Trophoblast cell (in vitro differentiated cells and primary cell): ENCODE measurements at regions not wholly inside any gene's neighbourhood (a gene's known extent, or its start where the extent isn't known, plus 50 kb on each side); places are given as distances from the start of the nearest gene placed in this dataset.

Source experiments
- DNase-seq, 2 donors: peaks; one replicate each; pipeline ENCODE4 v3.0.0-alpha.2; 2016
- H2AFZ ChIP-seq: 2 replicates; pipeline ENCODE4 v1.6.1; 2013; ENCODE audit warnings: low read length, moderate library complexity, mild to moderate bottlenecking; ENCODE audit not compliant: insufficient read depth, poor library complexity
- H2AK5ac ChIP-seq: 2 replicates; pipeline ENCODE4 v1.6.1; 2013; ENCODE audit warnings: mild to moderate bottlenecking, low read length
- H2BK120ac ChIP-seq: 2 replicates; pipeline ENCODE4 v1.6.1; 2013; ENCODE audit warnings: low read length, mild to moderate bottlenecking, moderate library complexity; ENCODE audit not compliant: insufficient read depth, poor library complexity
- H2BK12ac ChIP-seq: 2 replicates; pipeline ENCODE4 v1.6.1; 2013; ENCODE audit warnings: mild to moderate bottlenecking, low read length, moderate library complexity
- H2BK5ac ChIP-seq: 2 replicates; pipeline ENCODE4 v1.6.1; 2013; ENCODE audit warnings: low read length, low read depth, moderate library complexity, mild to moderate bottlenecking; ENCODE audit not compliant: poor library complexity
- H3K14ac ChIP-seq: 2 replicates; pipeline ENCODE4 v1.6.1; 2013; ENCODE audit warnings: mild to moderate bottlenecking, low read length
- H3K18ac ChIP-seq: 2 replicates; pipeline ENCODE4 v1.6.1; 2013; ENCODE audit warnings: mild to moderate bottlenecking, low read length
- H3K23ac ChIP-seq: 2 replicates; pipeline ENCODE4 v1.6.1; 2013; ENCODE audit warnings: low read length
- H3K27ac ChIP-seq: 2 replicates; pipeline ENCODE4 v1.5.1; 2013; ENCODE audit warnings: low read depth, mild to moderate bottlenecking, inconsistent platforms, low read length, moderate library complexity
- H3K27me3 ChIP-seq: 2 replicates; pipeline ENCODE4 v1.6.1; 2013; ENCODE audit warnings: inconsistent platforms, mild to moderate bottlenecking, low read length, moderate library complexity; ENCODE audit not compliant: insufficient read depth
- H3K36me3 ChIP-seq, 2 experiments: 1 replicate in 1 of 2; 2 replicates in 1 of 2; pipeline ENCODE4 v1.6.1; 2013; ENCODE audit warnings: low read length in 2 of 2, mild to moderate bottlenecking in 2 of 2, moderate library complexity in 1 of 2; ENCODE audit not compliant: insufficient read depth in 2 of 2, control insufficient read depth in 1 of 2
- H3K4ac ChIP-seq: 2 replicates; pipeline ENCODE4 v1.6.1; 2013; ENCODE audit warnings: low read depth, mild to moderate bottlenecking, low read length, moderate library complexity
- H3K4me1 ChIP-seq, 2 experiments: 1 replicate in 1 of 2; 2 replicates in 1 of 2; pipeline ENCODE4 v1.6.1; 2013; ENCODE audit warnings: low read length in 2 of 2, mild to moderate bottlenecking in 2 of 2, moderate library complexity in 1 of 2; ENCODE audit not compliant: insufficient read depth in 2 of 2, control insufficient read depth in 1 of 2
- H3K4me2 ChIP-seq: 2 replicates; pipeline ENCODE4 v1.6.1; 2013; ENCODE audit warnings: inconsistent platforms, mild to moderate bottlenecking, low read length, moderate library complexity
- H3K4me3 ChIP-seq: 2 replicates; pipeline ENCODE4 v1.5.1; 2013; ENCODE audit warnings: mild to moderate bottlenecking, low read depth, low read length, inconsistent platforms
- H3K79me1 ChIP-seq: one replicate; pipeline ENCODE4 v1.6.1; 2013; ENCODE audit warnings: low read length
- H3K79me2 ChIP-seq: 2 replicates; pipeline ENCODE4 v1.6.1; 2013; ENCODE audit warnings: low read length, mild to moderate bottlenecking; ENCODE audit not compliant: control insufficient read depth, insufficient read depth, poor library complexity
- H3K9ac ChIP-seq: 2 replicates; pipeline ENCODE4 v1.6.1; 2013; ENCODE audit warnings: mild to moderate bottlenecking, low read length
- H3K9me3 ChIP-seq: 2 replicates; pipeline ENCODE4 v1.6.1; 2013; ENCODE audit warnings: low read depth, mild to moderate bottlenecking, control low read depth, inconsistent platforms, low read length; ENCODE audit not compliant: insufficient read depth
- H4K12ac ChIP-seq: 2 replicates; pipeline ENCODE4 v1.6.1; 2013; ENCODE audit warnings: low read depth, mild to moderate bottlenecking, low read length, moderate library complexity
- H4K8ac ChIP-seq: 2 replicates; pipeline ENCODE4 v1.6.1; 2013; ENCODE audit warnings: low read depth, mild to moderate bottlenecking, low read length, moderate library complexity
- H4K91ac ChIP-seq: one replicate; pipeline ENCODE4 v1.6.1; 2013; ENCODE audit warnings: low read depth, mild to moderate bottlenecking, low read length, moderate library complexity
- WGBS: extraction: QIAGEN DNeasy Blood & Tissue Kit; methylation state at CpG from one replicate; pipeline ENCODE4 v1.1.7; 2013; ENCODE audit warnings: missing lambda C conversion rate; ENCODE audit not compliant: insufficient read length, insufficient coverage; ENCODE audit errors: extremely low coverage; 5-methylcytosine and 5-hydroxymethylcytosine counted together

GRCh38 chr9:38305582-38305981 lies 86.9 kb upstream of the ALDH1B1 start:
- no peak overlapping the region for H2BK120ac ChIP-seq
- H2BK12ac ChIP-seq = no peak overlapping the region
- H3K4me1 ChIP-seq = peaks cover 5 to 7% of the 10 kb centered on the region in 2 experiments
- H3K79me2 ChIP-seq = no peaks in the 10 kb centered on the region
- H2AK5ac ChIP-seq = no peak overlapping the region
- no peak overlapping the region for H4K8ac ChIP-seq
- H2BK5ac ChIP-seq = no peak overlapping the region
- H3K36me3 ChIP-seq = no peaks in the 10 kb centered on the region
- peaks cover 2% of the 10 kb centered on the region for H3K9me3 ChIP-seq
- no peak overlapping the region for H3K14ac ChIP-seq
- H3K4ac ChIP-seq = no peak overlapping the region
- H3K79me1 ChIP-seq = no peaks in the 10 kb centered on the region
- no peak overlapping the region for H3K18ac ChIP-seq
- H4K12ac ChIP-seq = no peak overlapping the region
- no peak overlapping the region for H4K91ac ChIP-seq
- no peak for DNase-seq
- H3K4me2 ChIP-seq = no peak overlapping the region
- H3K23ac ChIP-seq = no peak overlapping the region
- H3K27me3 ChIP-seq = no peaks in the 10 kb centered on the region
- no peak overlapping the region for H2AFZ ChIP-seq
- H3K9ac ChIP-seq = no peak overlapping the region
- no CpG with 5 or more reads among the region's 1 CpG for WGBS
- no peak overlapping the region for H3K27ac ChIP-seq
- H3K4me3 ChIP-seq = no peak overlapping the region

- Histone ChIP-seq H3K9ac (no peak overlapping the region), H3K27me3 (no peaks in the 10 kb centered on the region), H4K91ac (no peak overlapping the region), H2AK5ac (no peak overlapping the region), H4K8ac (no peak overlapping the region), H3K23ac (no peak overlapping the region), H3K36me3 (no peaks in the 10 kb centered on the region), H3K27ac (no peak overlapping the region), H4K12ac (no peak overlapping the region), H3K4ac (no peak overlapping the region), H3K4me3 (no peak overlapping the region), H2BK5ac (no peak overlapping the region), H3K4me1 (no peaks in the 10 kb centered on the region), H3K79me1 (no peaks in the 10 kb centered on the region), H3K18ac (no peak overlapping the region), H2BK12ac (no peak overlapping the region), H3K4me2 (no peak overlapping the region), H2BK120ac (no peak overlapping the region), H3K9me3 (no peaks in the 10 kb centered on the region), H3K14ac (no peak overlapping the region), H2AFZ (no peak overlapping the region), H3K79me2 (no peaks in the 10 kb centered on the region)
- no CpG with 5 or more reads among the region's 7 CpGs for WGBS
- no peak for DNase-seq
These were observed 91.0 kb upstream of the ALDH1B1 start for GRCh38 chr9:38301376-38302106.

GRCh38 chr9:38299856-38300255 lies 92.6 kb upstream of the ALDH1B1 start:
- WGBS = no CpG with 5 or more reads among the region's 3 CpGs
- H4K12ac ChIP-seq = no peak overlapping the region
- no peak overlapping the region for H3K4me3 ChIP-seq
- H3K14ac ChIP-seq = no peak overlapping the region
- no peak overlapping the region for H3K4ac ChIP-seq
- no peak overlapping the region for H2AFZ ChIP-seq
- H2BK12ac ChIP-seq = no peak overlapping the region
- no peaks in the 10 kb centered on the region for H3K36me3 ChIP-seq
- no peaks in the 10 kb centered on the region for H3K79me1 ChIP-seq
- H3K18ac ChIP-seq = no peak overlapping the region
- no peak overlapping the region for H2BK120ac ChIP-seq
- no peak overlapping the region for H3K27ac ChIP-seq
- no peak overlapping the region for H2BK5ac ChIP-seq
- no peak overlapping the region for H3K9ac ChIP-seq
- no peak overlapping the region for H3K23ac ChIP-seq
- DNase-seq = no peak
- no peak overlapping the region for H3K4me2 ChIP-seq
- H2AK5ac ChIP-seq = no peak overlapping the region
- H3K9me3 ChIP-seq = no peaks in the 10 kb centered on the region
- no peak overlapping the region for H4K8ac ChIP-seq
- no peak overlapping the region for H4K91ac ChIP-seq
- no peaks in the 10 kb centered on the region for H3K27me3 ChIP-seq
- H3K79me2 ChIP-seq = no peaks in the 10 kb centered on the region
- no peaks in the 10 kb centered on the region for H3K4me1 ChIP-seq

- Histone ChIP-seq H3K27ac (no peak overlapping the region), H2BK12ac (no peak overlapping the region), H3K79me2 (no peaks in the 10 kb centered on the region), H3K4me1 (no peaks in the 10 kb centered on the region), H2AFZ (no peak overlapping the region), H3K4me3 (no peak overlapping the region), H4K8ac (no peak overlapping the region), H3K27me3 (no peaks in the 10 kb centered on the region), H4K91ac (no peak overlapping the region), H3K14ac (no peak overlapping the region), H3K4ac (no peak overlapping the region), H2AK5ac (no peak overlapping the region), H2BK5ac (no peak overlapping the region), H3K9me3 (no peaks in the 10 kb centered on the region), H3K9ac (no peak overlapping the region), H3K4me2 (no peak overlapping the region), H3K36me3 (no peaks in the 10 kb centered on the region), H2BK120ac (no peak overlapping the region), H3K79me1 (no peaks in the 10 kb centered on the region), H4K12ac (no peak overlapping the region), H3K23ac (no peak overlapping the region), H3K18ac (no peak overlapping the region)
- WGBS = no CpG with 5 or more reads among the region's 3 CpGs
- no peak for DNase-seq
These were observed 93.6 kb upstream of the ALDH1B1 start for GRCh38 chr9:38298904-38299303.
